ENCODE measurements at regions not wholly inside any gene's neighbourhood (a gene's known extent, or its start where the extent isn't known, plus 50 kb on each side); places are given as distances from the start of the nearest gene placed in this dataset.

DNA sequence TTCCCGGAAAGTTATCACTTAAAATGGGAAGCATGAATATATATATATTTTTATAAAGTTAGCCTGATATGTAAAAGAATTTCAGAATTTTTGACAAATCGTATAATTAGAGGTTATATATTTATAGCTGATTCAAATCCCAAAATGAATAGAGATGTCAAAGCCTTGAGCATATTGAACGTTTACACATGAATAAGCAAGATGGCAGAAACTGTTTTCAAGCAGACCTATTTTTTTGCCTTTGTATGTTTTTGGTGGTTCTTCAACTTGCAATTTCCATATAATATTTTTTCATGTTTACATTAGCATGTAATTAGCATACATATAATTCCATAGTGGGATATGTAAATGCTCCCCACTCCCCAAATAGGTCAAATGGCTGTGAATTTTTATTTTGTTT lies 189.9 kb downstream of the PRL start:
- no peak for TF ChIP-seq EZH2 (IDR thresholded peaks at IDR 0.05; ENCODE audit: low read length)
- TF ChIP-seq, protein P1, sequence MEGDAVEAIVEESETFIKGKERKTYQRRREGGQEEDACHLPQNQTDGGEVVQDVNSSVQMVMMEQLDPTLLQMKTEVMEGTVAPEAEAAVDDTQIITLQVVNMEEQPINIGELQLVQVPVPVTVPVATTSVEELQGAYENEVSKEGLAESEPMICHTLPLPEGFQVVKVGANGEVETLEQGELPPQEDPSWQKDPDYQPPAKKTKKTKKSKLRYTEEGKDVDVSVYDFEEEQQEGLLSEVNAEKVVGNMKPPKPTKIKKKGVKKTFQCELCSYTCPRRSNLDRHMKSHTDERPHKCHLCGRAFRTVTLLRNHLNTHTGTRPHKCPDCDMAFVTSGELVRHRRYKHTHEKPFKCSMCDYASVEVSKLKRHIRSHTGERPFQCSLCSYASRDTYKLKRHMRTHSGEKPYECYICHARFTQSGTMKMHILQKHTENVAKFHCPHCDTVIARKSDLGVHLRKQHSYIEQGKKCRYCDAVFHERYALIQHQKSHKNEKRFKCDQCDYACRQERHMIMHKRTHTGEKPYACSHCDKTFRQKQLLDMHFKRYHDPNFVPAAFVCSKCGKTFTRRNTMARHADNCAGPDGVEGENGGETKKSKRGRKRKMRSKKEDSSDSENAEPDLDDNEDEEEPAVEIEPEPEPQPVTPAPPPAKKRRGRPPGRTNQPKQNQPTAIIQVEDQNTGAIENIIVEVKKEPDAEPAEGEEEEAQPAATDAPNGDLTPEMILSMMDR (optimal IDR thresholded peaks at IDR 0.05 in 1 of 3, IDR thresholded peaks at IDR 0.05 in 1 of 3, conservative IDR thresholded peaks at IDR 0.05 in 1 of 3; ENCODE audit: extremely low read depth in 1 of 3, insufficient read depth in 2 of 3, low read length in 3 of 3) = no peak

All from keratinocyte (primary cell).